ENCODE measurements at regions not wholly inside any gene's neighbourhood (a gene's known extent, or its start where the extent isn't known, plus 50 kb on each side); places are given as distances from the start of the nearest gene placed in this dataset.

DNA sequence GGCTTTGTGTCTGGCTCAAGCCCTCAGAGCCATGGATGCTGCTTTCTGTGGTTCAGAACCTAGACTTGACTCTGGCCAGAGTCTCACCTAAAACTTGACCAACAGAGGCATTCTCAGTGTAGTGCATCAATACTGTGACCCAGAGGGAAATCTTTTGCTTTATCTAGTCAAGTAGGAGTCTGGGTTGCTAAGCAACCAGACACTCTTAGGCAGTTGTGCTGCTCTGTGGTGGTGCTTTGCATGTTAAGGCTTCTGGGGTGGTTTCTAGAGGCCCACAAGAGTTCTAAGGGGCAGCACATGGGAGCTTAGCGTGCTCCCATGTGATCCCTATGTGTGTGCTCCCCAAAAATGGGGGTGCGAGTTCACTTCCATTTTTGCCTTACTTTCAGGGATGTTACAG, 224.6 kb upstream of the PLET1 start:
- WGBS, 2 donors, result 70 to 98% methylated on average over 2 of the region's 2 CpGs
- intact Hi-C loops (cut with DNase I; ENCODE audit: low total_unique reads), result no loop called here
- H3K4me3 ChIP-seq (ENCODE audit: low read depth, poor library complexity, severe bottlenecking), result no peak overlapping the region
- DNase-seq (ENCODE audit: low spot score in 2 of 2), result no peak
- TF ChIP-seq, protein P1, sequence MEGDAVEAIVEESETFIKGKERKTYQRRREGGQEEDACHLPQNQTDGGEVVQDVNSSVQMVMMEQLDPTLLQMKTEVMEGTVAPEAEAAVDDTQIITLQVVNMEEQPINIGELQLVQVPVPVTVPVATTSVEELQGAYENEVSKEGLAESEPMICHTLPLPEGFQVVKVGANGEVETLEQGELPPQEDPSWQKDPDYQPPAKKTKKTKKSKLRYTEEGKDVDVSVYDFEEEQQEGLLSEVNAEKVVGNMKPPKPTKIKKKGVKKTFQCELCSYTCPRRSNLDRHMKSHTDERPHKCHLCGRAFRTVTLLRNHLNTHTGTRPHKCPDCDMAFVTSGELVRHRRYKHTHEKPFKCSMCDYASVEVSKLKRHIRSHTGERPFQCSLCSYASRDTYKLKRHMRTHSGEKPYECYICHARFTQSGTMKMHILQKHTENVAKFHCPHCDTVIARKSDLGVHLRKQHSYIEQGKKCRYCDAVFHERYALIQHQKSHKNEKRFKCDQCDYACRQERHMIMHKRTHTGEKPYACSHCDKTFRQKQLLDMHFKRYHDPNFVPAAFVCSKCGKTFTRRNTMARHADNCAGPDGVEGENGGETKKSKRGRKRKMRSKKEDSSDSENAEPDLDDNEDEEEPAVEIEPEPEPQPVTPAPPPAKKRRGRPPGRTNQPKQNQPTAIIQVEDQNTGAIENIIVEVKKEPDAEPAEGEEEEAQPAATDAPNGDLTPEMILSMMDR (IDR thresholded peaks at IDR 0.05), result no peak
- no peak for TF ChIP-seq POLR2A (IDR thresholded peaks at IDR 0.05)

DNA sequence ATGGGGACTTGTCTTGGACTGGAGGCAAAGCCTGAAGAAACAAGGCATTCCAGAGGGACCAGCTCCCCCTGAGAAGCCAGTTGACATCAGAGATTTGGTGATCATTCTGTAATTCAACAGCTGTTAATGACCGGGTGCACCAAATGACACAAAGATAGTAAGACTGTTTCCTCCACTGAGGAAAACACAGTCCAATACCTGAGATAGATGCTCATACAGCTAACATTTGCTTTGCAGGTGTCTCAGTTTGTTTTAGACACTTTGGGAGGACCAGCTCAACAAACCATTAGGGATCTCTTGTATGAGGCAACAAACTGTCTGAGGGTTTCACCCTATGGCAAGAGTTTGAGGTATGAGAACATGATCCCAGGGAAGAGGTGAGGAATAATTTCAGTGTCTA, 237.2 kb upstream of the PLET1 start:
- H3K4me3 ChIP-seq (ENCODE audit: low read depth, poor library complexity, severe bottlenecking), result no peak overlapping the region
- TF ChIP-seq, protein P1 (IDR thresholded peaks at IDR 0.05), result no peak
- TF ChIP-seq POLR2A (IDR thresholded peaks at IDR 0.05), result no peak
- no peak for DNase-seq (ENCODE audit: low spot score in 2 of 2)
- intact Hi-C loops (cut with DNase I; ENCODE audit: low total_unique reads), result no loop called here
- 71 to 100% methylated on average over 1 of the region's 1 CpG for WGBS, 2 donors

DNA sequence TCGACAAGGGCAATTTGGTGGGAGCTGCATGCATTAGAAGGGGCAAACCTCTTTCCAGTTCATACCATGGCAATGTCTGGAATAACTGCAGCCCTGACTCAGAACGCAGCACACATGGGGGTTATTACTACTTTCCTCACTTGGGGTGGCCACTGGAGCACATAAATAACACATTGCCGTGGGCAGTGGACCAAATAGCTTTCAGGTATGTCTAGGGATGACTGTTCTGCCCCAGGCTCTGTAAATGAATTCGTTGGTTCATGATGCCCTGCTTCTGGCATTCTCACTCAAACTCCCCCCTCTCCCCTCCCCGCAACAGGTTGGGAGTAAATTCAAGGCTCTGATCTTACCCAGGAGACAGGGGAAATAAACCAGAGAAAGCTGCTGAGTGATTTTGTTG, 238.0 kb upstream of the PLET1 start:
- no peak overlapping the region for H3K4me3 ChIP-seq (ENCODE audit: low read depth, poor library complexity, severe bottlenecking)
- WGBS, 2 donors, result 60 to 61% methylated on average over 5 of the region's 5 CpGs
- no peak for TF ChIP-seq POLR2A (IDR thresholded peaks at IDR 0.05)
- TF ChIP-seq, protein P1 (IDR thresholded peaks at IDR 0.05), result no peak
- intact Hi-C loops (cut with DNase I; ENCODE audit: low total_unique reads), result no loop called here
- no peak for DNase-seq (ENCODE audit: low spot score in 2 of 2)

DNA sequence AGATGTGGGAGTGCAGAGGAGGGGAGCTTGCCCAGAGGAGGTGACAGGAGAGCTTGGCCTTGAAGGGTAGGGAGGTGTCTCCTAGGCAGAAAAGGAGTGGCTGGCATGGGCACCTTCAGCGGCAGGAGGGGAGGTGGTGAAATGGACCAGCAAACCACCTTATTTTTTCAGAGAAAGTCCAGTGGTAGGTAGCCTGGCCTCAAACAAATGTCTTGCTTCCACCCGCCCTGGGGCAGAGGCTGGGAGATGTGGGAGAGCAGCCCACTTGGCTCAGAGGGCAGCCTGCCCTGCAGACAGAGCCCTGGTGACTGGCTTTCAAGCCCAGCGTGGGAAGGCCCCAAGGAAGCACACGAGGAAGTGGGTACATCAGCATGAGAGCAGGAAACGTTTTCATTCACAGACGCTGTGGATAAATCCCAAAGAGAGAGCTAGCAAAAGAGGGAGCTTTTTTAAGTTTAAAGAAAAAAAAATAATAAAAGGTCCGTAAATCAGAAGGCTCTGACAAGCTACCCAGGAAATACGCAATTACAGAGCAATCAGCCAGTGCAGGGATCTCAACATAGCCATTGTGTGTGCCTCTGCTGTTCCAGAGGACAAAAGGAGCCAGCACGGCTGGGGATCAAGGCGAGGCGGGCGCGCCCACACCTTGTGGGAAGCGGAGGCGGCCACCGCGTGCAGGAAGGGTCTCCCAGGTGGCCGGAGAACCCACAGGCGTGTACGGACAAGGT, 238.7 kb upstream of the PLET1 start:
- intact Hi-C loops (cut with DNase I; ENCODE audit: low total_unique reads), result no loop called here
- TF ChIP-seq, protein P1 (IDR thresholded peaks at IDR 0.05), result no peak
- TF ChIP-seq POLR2A (IDR thresholded peaks at IDR 0.05), result no peak
- WGBS, 2 donors, result 39 to 58% methylated on average over 20 of the region's 20 CpGs
- DNase-seq (ENCODE audit: low spot score in 2 of 2), result no peak
- H3K4me3 ChIP-seq (ENCODE audit: low read depth, poor library complexity, severe bottlenecking), result no peak overlapping the region

DNA sequence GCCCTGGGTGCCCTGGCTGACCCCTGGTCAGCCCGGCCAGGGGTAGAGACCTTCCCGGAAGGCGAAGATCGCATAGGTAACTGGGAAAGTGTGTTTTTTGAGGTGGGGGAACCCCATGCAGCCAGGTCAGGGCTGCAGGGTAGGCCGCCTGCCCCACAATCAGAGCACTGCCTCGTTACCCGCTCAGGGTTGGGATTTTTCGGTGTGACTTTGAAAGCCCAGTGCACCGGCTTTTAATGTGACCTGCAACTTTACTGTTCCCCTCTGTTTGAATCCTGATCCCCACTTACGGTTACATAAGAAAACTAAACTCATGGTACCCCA, 239.2 kb upstream of the PLET1 start:
- TF ChIP-seq POLR2A (IDR thresholded peaks at IDR 0.05), result no peak
- TF ChIP-seq, protein P1 (IDR thresholded peaks at IDR 0.05), result no peak
- H3K4me3 ChIP-seq (ENCODE audit: low read depth, poor library complexity, severe bottlenecking), result no peak overlapping the region
- 86 to 96% methylated on average over 10 of the region's 10 CpGs for WGBS, 2 donors
- DNase-seq (ENCODE audit: low spot score in 2 of 2), result no peak
- intact Hi-C loops (cut with DNase I; ENCODE audit: low total_unique reads), result no loop called here

DNA sequence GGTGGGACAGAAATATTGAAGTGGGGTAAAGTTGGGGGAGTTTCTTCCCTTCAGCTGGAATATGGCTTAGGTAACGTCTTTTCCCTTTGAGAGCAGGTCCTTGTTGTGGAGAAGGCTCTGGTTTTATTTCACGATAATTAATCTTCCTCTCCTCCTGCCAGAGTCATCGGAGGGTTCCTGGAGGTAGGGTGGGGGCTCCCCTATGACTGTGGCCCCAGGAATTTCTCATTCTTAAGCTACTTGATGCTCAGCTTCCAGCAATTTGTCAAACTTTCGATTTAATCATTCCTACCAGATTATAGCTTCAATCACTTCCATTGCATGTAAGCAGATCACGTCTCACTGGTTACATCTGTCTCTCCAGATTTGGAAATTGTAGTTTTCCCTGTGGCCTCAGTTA, 242.8 kb upstream of the PLET1 start:
- 73 to 78% methylated on average over 5 of the region's 5 CpGs for WGBS, 2 donors

More for the DNA sequence above, 242.8 kb upstream of the PLET1 start:
- TF ChIP-seq POLR2A (IDR thresholded peaks at IDR 0.05), result no peak
- TF ChIP-seq, protein P1 (IDR thresholded peaks at IDR 0.05), result no peak
- no peak for DNase-seq (ENCODE audit: low spot score in 2 of 2)
- intact Hi-C loops (cut with DNase I; ENCODE audit: low total_unique reads), result no loop called here
- H3K4me3 ChIP-seq (ENCODE audit: low read depth, poor library complexity, severe bottlenecking), result no peak overlapping the region
